Endothelial cell of umbilical vein (primary cell): ENCODE measurements at regions not wholly inside any gene's neighbourhood (a gene's known extent, or its start where the extent isn't known, plus 50 kb on each side); places are given as distances from the start of the nearest gene placed in this dataset.

Experiments used
- BruUV-seq: library from RNA; stranded (reverse); fragments of 400-500 nt; replicated peaks from 2 replicates; lab custom pipeline; 2021; lab: Mats Ljungman, UMichigan
- CTCF ChIA-PET: fragments of 300-600, 350-600 bp; sonication (Branson Sonifier 250); formaldehyde crosslinking; loops from one replicate; lab custom pipeline; 2021; ENCODE audit warnings: antibody characterized with exemption, inconsistent platforms; lab: Charles Lee
- POLR2A ChIA-PET: fragments of 300-600, 350-600 bp; sonication (Branson Sonifier 250); formaldehyde crosslinking; loops from one replicate; lab custom pipeline; 2021; ENCODE audit warnings: antibody characterized with exemption, inconsistent platforms; lab: Charles Lee
- DNase-seq: peaks from one replicate; pipeline ENCODE4 v3.0.0-alpha.2; 2011; ENCODE audit warnings: low read depth, low spot score
- FAIRE-seq: peaks from 2 replicates; lab custom pipeline; 2011; peaks lifted over from hg19 to GRCh38; lab: Jason Lieb, UNC
- H2AFZ ChIP-seq: 2 replicates; pipeline ENCODE4 v1.6.0; 2012; ENCODE audit warnings: low read depth, low read length, control low read depth, inconsistent platforms
- H3K27ac ChIP-seq: 2 replicates; pipeline ENCODE4 v1.5.1; 2011; ENCODE audit warnings: low read depth, mild to moderate bottlenecking, control low read depth, low read length, moderate library complexity; ENCODE audit not compliant: insufficient read depth
- H3K27me3 ChIP-seq, 2 experiments: 2 replicates each; pipeline versions ENCODE4 v1.6.0 to v1.6.1; 2011; ENCODE audit warnings: low read length in 2 of 2, mixed read lengths in 1 of 2; ENCODE audit not compliant: control insufficient read depth in 2 of 2, insufficient read depth in 2 of 2
- H3K36me3 ChIP-seq, 2 experiments: 2 replicates in 1 of 2; 3 replicates in 1 of 2; pipeline ENCODE4 v1.5.1; 2011; ENCODE audit warnings: low read length in 2 of 2, mild to moderate bottlenecking in 1 of 2, moderate library complexity in 1 of 2; ENCODE audit not compliant: control insufficient read depth in 2 of 2, insufficient read depth in 2 of 2; ENCODE audit errors: extremely low read depth in 1 of 2
- H3K4me1 ChIP-seq: 3 replicates; pipeline ENCODE4 v1.5.1; 2011; ENCODE audit warnings: mild to moderate bottlenecking, low read length; ENCODE audit not compliant: control insufficient read depth, insufficient read depth; ENCODE audit errors: extremely low read depth
- H3K4me2 ChIP-seq: 2 replicates; pipeline ENCODE4 v1.6.1; 2011; ENCODE audit warnings: low read length, control low read depth, mixed read lengths; ENCODE audit not compliant: insufficient read depth
- H3K4me3 ChIP-seq, 3 experiments: fragments of 200-600 bp in 1 of 3; sonication (generic), shearing (Covaris generic) in 1 of 3; replicated peaks in 1 of 3; 2 replicates each; pipeline ENCODE4 v1.5.1; 2011 to 2016; ENCODE audit warnings: control low read depth in 3 of 3, low read length in 3 of 3, mild to moderate bottlenecking in 2 of 3, inconsistent platforms in 1 of 3, low read depth in 1 of 3, moderate library complexity in 1 of 3; ENCODE audit not compliant: insufficient read depth in 1 of 3
- H3K79me2 ChIP-seq: 2 replicates; pipeline ENCODE4 v1.6.0; 2012; ENCODE audit warnings: low read length, inconsistent platforms; ENCODE audit not compliant: control insufficient read depth, insufficient read depth
- H3K9ac ChIP-seq: replicated peaks from 2 replicates; pipeline ENCODE3; 2011; ENCODE audit warnings: low read length, control low read depth; ENCODE audit not compliant: insufficient read depth; ENCODE audit errors: extremely low read depth
- H3K9me1 ChIP-seq: replicated peaks from 3 replicates; pipeline ENCODE4 v1.6.0; 2011; ENCODE audit warnings: mild to moderate bottlenecking, low read length; ENCODE audit not compliant: control insufficient read depth, insufficient read depth; ENCODE audit errors: extremely low read depth
- H3K9me3 ChIP-seq: replicated peaks from 2 replicates; pipeline ENCODE4 v1.5.1; 2012; ENCODE audit warnings: low read length, inconsistent platforms; ENCODE audit not compliant: control insufficient read depth, insufficient read depth
- H4K20me1 ChIP-seq: replicated peaks from 2 replicates; pipeline ENCODE3; 2011; ENCODE audit warnings: mild to moderate bottlenecking, low read length; ENCODE audit not compliant: control insufficient read depth, insufficient read depth; ENCODE audit errors: extremely low read depth
- CTCF ChIP-seq, 2 donors: IDR thresholded peaks; 1 replicate in 1 of 2; 2 replicates in 1 of 2; pipeline ENCODE4 v1.5.1; 2011; ENCODE audit warnings: low read length in 2 of 2, mild to moderate bottlenecking in 2 of 2, moderate library complexity in 2 of 2, control low read depth in 1 of 2, inconsistent platforms in 1 of 2, low read depth in 1 of 2; ENCODE audit not compliant: insufficient read depth in 1 of 2; ENCODE audit errors: extremely low read depth in 1 of 2
- EZH2 ChIP-seq: IDR thresholded peaks from 2 replicates; pipeline ENCODE4 v1.6.1; 2012; ENCODE audit warnings: borderline replicate concordance, low read depth, mild to moderate bottlenecking, moderate library complexity, low read length, inconsistent platforms; ENCODE audit not compliant: severe bottlenecking
- FOS ChIP-seq: IDR thresholded peaks from 2 replicates; pipeline ENCODE4 v1.6.1; 2011; ENCODE audit warnings: mild to moderate bottlenecking, low read length, moderate library complexity, borderline replicate concordance; ENCODE audit not compliant: insufficient read depth
- JUN ChIP-seq: IDR thresholded peaks from 2 replicates; pipeline ENCODE4 v1.6.1; 2011; ENCODE audit warnings: borderline replicate concordance, low read depth; ENCODE audit not compliant: insufficient read length, insufficient read depth
- MYC ChIP-seq: IDR thresholded peaks from one replicate; pipeline ENCODE4 v1.6.1; 2011; ENCODE audit warnings: mild to moderate bottlenecking, low read depth, low read length
- POLR2AphosphoS5 ChIP-seq: IDR thresholded peaks from 2 replicates; pipeline ENCODE4 v1.6.1; 2012; ENCODE audit warnings: low read depth, mild to moderate bottlenecking, control low read depth, low read length, moderate library complexity; ENCODE audit not compliant: insufficient read depth
- dilution Hi-C: fragments of 300-500 bp; cut with MboI; formaldehyde crosslinking; loops from one replicate; pipeline ENCODE4 v1.15.0; 2019; ENCODE audit warnings: low sequenced_read_pairs; ENCODE audit not compliant: extremely low pct_ligation_motif_present
- intact Hi-C: fragments of 100-400 bp; cut with micrococcal nuclease; formaldehyde crosslinking; loops from one replicate; pipeline ENCODE4 v1.10.0; 2022

DNA sequence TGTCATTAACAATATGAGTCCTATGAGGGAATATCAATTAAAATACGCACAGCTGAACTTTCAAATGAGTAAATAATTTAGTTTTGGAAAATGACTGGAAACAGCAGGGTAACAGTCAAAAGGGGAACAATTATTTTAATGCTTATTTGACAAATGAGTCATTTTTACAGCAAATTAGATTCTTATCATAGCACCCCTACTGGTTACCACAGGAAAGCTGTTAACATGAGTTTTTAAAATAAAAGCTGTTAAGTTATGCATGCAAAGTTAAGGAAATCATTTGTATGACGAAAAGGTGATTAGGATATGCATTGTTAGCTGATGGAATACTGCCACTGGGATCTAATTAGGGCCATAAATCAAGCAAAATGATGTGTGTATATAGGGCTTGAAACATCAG, 435.1 kb upstream of the MEIS1 start:
- POLR2A ChIA-PET = no interaction called here
- BruUV-seq = no TSS peak
- no peaks in the 10 kb centered on the region for H3K4me1 ChIP-seq
- H3K9me3 ChIP-seq = no peaks in the 10 kb centered on the region
- TF ChIP-seq POLR2AphosphoS5 (no peak), CTCF (IDR thresholded peaks at IDR 0.05; ENCODE audit: extremely low read depth in 1 of 2, insufficient read depth in 1 of 2, low read depth in 1 of 2, low read length in 2 of 2) (no peak), FOS (no peak), EZH2 (no peak), MYC (no peak)
- no peak overlapping the region for H3K4me2 ChIP-seq
- no peak overlapping the region for H3K27ac ChIP-seq
- H3K4me3 ChIP-seq = no peak overlapping the region
- CTCF ChIA-PET = no interaction called here
- no peak for DNase-seq
- no peak for FAIRE-seq
- H3K79me2 ChIP-seq = no peaks in the 10 kb centered on the region
- H3K9ac ChIP-seq = no peak overlapping the region
- intact Hi-C loops = no loop called here
- no peaks in the 10 kb centered on the region for H3K36me3 ChIP-seq
- H2AFZ ChIP-seq = no peak overlapping the region
- no peaks in the 10 kb centered on the region for H3K9me1 ChIP-seq
- H3K27me3 ChIP-seq = no peaks in the 10 kb centered on the region
- no peaks in the 10 kb centered on the region for H4K20me1 ChIP-seq
- dilution Hi-C loops = no loop called here

GRCh38 chr2:65999103-65999502, 435.8 kb upstream of the MEIS1 start:
- dilution Hi-C loops (no loop called here), intact Hi-C loops (no loop called here)
- Histone ChIP-seq H3K4me3 (no peak overlapping the region), H3K4me1 (no peaks in the 10 kb centered on the region), H3K9ac (no peak overlapping the region), H3K4me2 (no peak overlapping the region), H3K27ac (no peak overlapping the region), H3K79me2 (no peaks in the 10 kb centered on the region), H3K9me3 (no peaks in the 10 kb centered on the region), H4K20me1 (no peaks in the 10 kb centered on the region), H3K27me3 (no peaks in the 10 kb centered on the region), H2AFZ (no peak overlapping the region), H3K9me1 (no peaks in the 10 kb centered on the region), H3K36me3 (no peaks in the 10 kb centered on the region)
- no peak for DNase-seq
- POLR2A ChIA-PET = no interaction called here
- CTCF ChIA-PET = no interaction called here
- BruUV-seq = no TSS peak
- no peak for TF ChIP-seq JUN
- no peak for TF ChIP-seq EZH2
- no peak for TF ChIP-seq FOS
- no peak for TF ChIP-seq POLR2AphosphoS5
- no peak for FAIRE-seq
